GM12878 (cell line): ENCODE measurements at regions not wholly inside any gene's neighbourhood (a gene's known extent, or its start where the extent isn't known, plus 50 kb on each side); places are given as distances from the start of the nearest gene placed in this dataset.

Experiments
- ATAC-seq: fragments of 200-7000 bp; cut with Tn5 transposase; 3 replicates; pipeline ENCODE4 v1.9.1; 2020; ENCODE audit warnings: mild to moderate bottlenecking, moderate library complexity
- BruUV-seq: library from RNA; stranded (reverse); fragments of 400-500 nt; replicated peaks from 2 replicates; lab custom pipeline; 2021; lab: Mats Ljungman, UMichigan
- CTCF ChIA-PET: fragments of 300-600 bp; sonication (Branson Sonifier 250); formaldehyde crosslinking; extraction: SDS; loops from one replicate; lab custom pipeline; 2021; ENCODE audit warnings: inconsistent platforms; lab: Yijun Ruan, JAX
- POLR2A ChIA-PET: fragments of 350-600 bp; formaldehyde crosslinking; extraction: SDS; loops from one replicate; lab custom pipeline; 2021; ENCODE audit warnings: inconsistent platforms; lab: Charles Lee
- RAD21 ChIA-PET: fragments of 300-600 bp; sonication (Branson Sonifier 250); formaldehyde crosslinking; loops from one replicate; lab custom pipeline; 2023; ENCODE audit warnings: antibody characterized with exemption; ENCODE audit not compliant: unreplicated experiment; lab: Charles Lee
- SMC1A ChIA-PET: fragments of 300-600 bp; sonication (Branson Sonifier 250); formaldehyde crosslinking; loops from one replicate; lab custom pipeline; 2023; ENCODE audit not compliant: unreplicated experiment, uncharacterized antibody; lab: Charles Lee
- DNase-seq: peaks from one replicate; pipeline ENCODE4 v3.0.0-alpha.2; 2011; ENCODE audit warnings: low read depth, low spot score
- FAIRE-seq: peaks from 3 replicates; lab custom pipeline; 2011; peaks lifted over from hg19 to GRCh38; lab: Jason Lieb, UNC
- H2AFZ ChIP-seq: 2 replicates; pipeline ENCODE4 v1.6.0; 2011; ENCODE audit warnings: low read depth, low read length, control low read depth; ENCODE audit not compliant: control insufficient read depth
- H3K27ac ChIP-seq: 2 replicates; pipeline ENCODE4 v1.5.1; 2011; ENCODE audit warnings: control low read depth; ENCODE audit not compliant: control insufficient read depth, insufficient read depth
- H3K27me3 ChIP-seq, 2 experiments: replicated peaks in 1 of 2; 2 replicates each; pipeline versions ENCODE4 v1.6.0 to v1.6.1; 2011; ENCODE audit warnings: low read length in 1 of 2; ENCODE audit not compliant: control insufficient read depth in 2 of 2, insufficient read depth in 2 of 2
- H3K36me3 ChIP-seq, 2 experiments: 2 replicates each; pipeline ENCODE4 v1.5.1; 2011; ENCODE audit warnings: low read length in 1 of 2; ENCODE audit not compliant: control insufficient read depth in 2 of 2, insufficient read depth in 2 of 2
- H3K4me1 ChIP-seq: 2 replicates; pipeline ENCODE4 v1.6.1; 2011; ENCODE audit warnings: mild to moderate bottlenecking, low read length, moderate library complexity, mixed read lengths; ENCODE audit not compliant: control insufficient read depth, insufficient read depth
- H3K4me2 ChIP-seq: 2 replicates; pipeline ENCODE4 v1.6.0; 2011; ENCODE audit warnings: control low read depth; ENCODE audit not compliant: control insufficient read depth, insufficient read depth
- H3K4me3 ChIP-seq: fragments of 200-600 bp; sonication (generic); 2 replicates; pipeline ENCODE4 v1.5.1; 2016
- H3K79me2 ChIP-seq: 2 replicates; pipeline ENCODE4 v1.6.0; 2011; ENCODE audit warnings: low read length; ENCODE audit not compliant: control insufficient read depth, insufficient read depth
- H3K9ac ChIP-seq: 2 replicates; pipeline ENCODE4 v1.8.0; 2011; ENCODE audit warnings: low read length, control low read depth, mixed read lengths; ENCODE audit not compliant: control insufficient read depth, insufficient read depth
- H3K9me3 ChIP-seq: replicated peaks from 3 replicates; pipeline ENCODE4 v1.5.1; 2011; ENCODE audit warnings: mild to moderate bottlenecking, low read length; ENCODE audit not compliant: control insufficient read depth, insufficient read depth
- H4K20me1 ChIP-seq: 2 replicates; pipeline ENCODE4 v1.6.0; 2011; ENCODE audit not compliant: control insufficient read depth, insufficient read depth
- BHLHE40 ChIP-seq, 2 experiments: fragments of 450-650 bp in 1 of 2; IDR thresholded peaks; 2 replicates each; pipeline ENCODE4 v1.6.1; 2011 to 2017; ENCODE audit warnings: low read depth in 2 of 2, borderline replicate concordance in 1 of 2, improper control_type of control experiment in 1 of 2, low read length in 1 of 2, mild to moderate bottlenecking in 1 of 2
- WGBS: methylation state at CpG from one replicate; pipeline ENCODE4 v1.1.6; 2016; ENCODE audit warnings: low lambda C conversion rate; ENCODE audit not compliant: insufficient replicate concordance, insufficient coverage; ENCODE audit errors: missing lambda C conversion rate; 5-methylcytosine and 5-hydroxymethylcytosine counted together
- in situ Hi-C: fragments of 300-500 bp; cut with MboI; formaldehyde crosslinking; loops from 9 replicates; pipeline ENCODE4 v1.14.3; 2018; ENCODE audit warnings: mixed read lengths
- intact Hi-C: fragments of 100-400 bp; cut with micrococcal nuclease; formaldehyde crosslinking; loops from one replicate; pipeline ENCODE4 v1.14.2; 2022; ENCODE audit not compliant: unreplicated experiment
- TF ChIP-seq, protein P1 (sequence below), 3 experiments: IDR thresholded peaks in 2 of 3; conservative IDR thresholded peaks in 1 of 3; 2 replicates each; pipeline ENCODE4 v1.5.1; 2011; ENCODE audit warnings: low read depth in 3 of 3, low read length in 3 of 3, mild to moderate bottlenecking in 3 of 3, control low read depth in 2 of 3, moderate library complexity in 2 of 3, inconsistent platforms in 1 of 3, mixed read lengths in 1 of 3; ENCODE audit not compliant: control insufficient read depth in 2 of 3, insufficient read depth in 1 of 3; ENCODE audit errors: extremely low read depth in 1 of 3
- TF ChIP-seq, protein P2 (sequence below): fragments of 450-650 bp; IDR thresholded peaks from 2 replicates; pipeline ENCODE4 v1.6.1; 2017; ENCODE audit warnings: low read depth, mild to moderate bottlenecking, moderate library complexity

DNA sequence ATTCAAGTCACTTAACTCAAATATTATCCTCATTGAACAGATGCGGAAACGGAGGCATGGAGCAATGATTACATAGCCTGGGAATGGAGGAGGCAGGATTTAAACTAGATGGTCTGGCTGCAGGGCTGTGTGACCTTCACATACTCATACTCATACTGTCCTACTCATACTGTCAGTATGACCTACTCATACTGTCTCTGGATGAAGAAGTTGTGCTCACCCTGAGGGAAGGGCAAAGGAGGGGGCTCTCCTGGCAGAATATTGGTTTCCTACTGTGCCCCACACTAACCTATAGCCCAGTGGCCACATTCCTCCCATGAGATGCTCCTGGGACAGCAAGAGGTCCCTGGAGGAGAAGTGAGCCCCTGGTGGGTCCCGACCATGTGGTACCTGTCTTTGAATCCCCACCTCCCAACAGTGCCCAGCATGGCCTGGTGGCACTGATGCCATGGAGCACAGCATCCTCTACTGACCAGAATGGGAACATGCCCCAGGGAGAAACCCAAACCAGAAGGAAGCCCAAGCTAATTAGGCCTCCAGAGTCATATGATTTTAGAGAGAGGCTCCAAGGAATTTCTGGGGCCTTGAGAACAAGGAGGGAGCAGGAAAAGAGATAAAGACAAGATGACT lies 197.3 kb upstream of the SDK2 start:
- intact Hi-C loops: no loop called here

More for the DNA sequence above, 197.3 kb upstream of the SDK2 start:
- no peaks in the 10 kb centered on the region for H3K4me1 ChIP-seq
- CTCF ChIA-PET: interaction anchor here (0.5 kb wide), 1 partner anchor 52 kb away, joined by 3 read pairs; no protein-coding TSS in a partner anchor
- H3K4me3 ChIP-seq: no peak overlapping the region
- in situ Hi-C loops: no loop called here
- H3K9ac ChIP-seq: no peak overlapping the region
- H3K4me2 ChIP-seq: no peak overlapping the region
- POLR2A ChIA-PET: no interaction called here
- FAIRE-seq: no peak
- RAD21 ChIA-PET: no interaction called here
- no peaks in the 10 kb centered on the region for H3K27me3 ChIP-seq
- no peak for ATAC-seq
- DNase-seq: no peak
- H2AFZ ChIP-seq: no peak overlapping the region
- no TSS peak for BruUV-seq
- SMC1A ChIA-PET: no interaction called here
- H3K27ac ChIP-seq: no peak overlapping the region
- H4K20me1 ChIP-seq: no peaks in the 10 kb centered on the region
- WGBS: 18% methylated on average over 3 of the region's 3 CpGs
- H3K79me2 ChIP-seq: no peaks in the 10 kb centered on the region
- H3K9me3 ChIP-seq: peaks cover 2% of the 10 kb centered on the region; the same call in 1 of the 3 replicates
- TF ChIP-seq, protein P1, sequence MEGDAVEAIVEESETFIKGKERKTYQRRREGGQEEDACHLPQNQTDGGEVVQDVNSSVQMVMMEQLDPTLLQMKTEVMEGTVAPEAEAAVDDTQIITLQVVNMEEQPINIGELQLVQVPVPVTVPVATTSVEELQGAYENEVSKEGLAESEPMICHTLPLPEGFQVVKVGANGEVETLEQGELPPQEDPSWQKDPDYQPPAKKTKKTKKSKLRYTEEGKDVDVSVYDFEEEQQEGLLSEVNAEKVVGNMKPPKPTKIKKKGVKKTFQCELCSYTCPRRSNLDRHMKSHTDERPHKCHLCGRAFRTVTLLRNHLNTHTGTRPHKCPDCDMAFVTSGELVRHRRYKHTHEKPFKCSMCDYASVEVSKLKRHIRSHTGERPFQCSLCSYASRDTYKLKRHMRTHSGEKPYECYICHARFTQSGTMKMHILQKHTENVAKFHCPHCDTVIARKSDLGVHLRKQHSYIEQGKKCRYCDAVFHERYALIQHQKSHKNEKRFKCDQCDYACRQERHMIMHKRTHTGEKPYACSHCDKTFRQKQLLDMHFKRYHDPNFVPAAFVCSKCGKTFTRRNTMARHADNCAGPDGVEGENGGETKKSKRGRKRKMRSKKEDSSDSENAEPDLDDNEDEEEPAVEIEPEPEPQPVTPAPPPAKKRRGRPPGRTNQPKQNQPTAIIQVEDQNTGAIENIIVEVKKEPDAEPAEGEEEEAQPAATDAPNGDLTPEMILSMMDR (IDR thresholded peaks at IDR 0.05 in 2 of 3, conservative IDR thresholded peaks at IDR 0.05 in 1 of 3; ENCODE audit: control insufficient read depth in 2 of 3, extremely low read depth in 1 of 3, insufficient read depth in 1 of 3, low read depth in 3 of 3, low read length in 3 of 3): peak; percentile 22 to 29 (median 29); a peak in 4 of 6 replicates
- no peak for TF ChIP-seq BHLHE40 (IDR thresholded peaks at IDR 0.05; ENCODE audit: borderline replicate concordance in 1 of 2, low read depth in 2 of 2, low read length in 1 of 2)
- TF ChIP-seq, protein P2, sequence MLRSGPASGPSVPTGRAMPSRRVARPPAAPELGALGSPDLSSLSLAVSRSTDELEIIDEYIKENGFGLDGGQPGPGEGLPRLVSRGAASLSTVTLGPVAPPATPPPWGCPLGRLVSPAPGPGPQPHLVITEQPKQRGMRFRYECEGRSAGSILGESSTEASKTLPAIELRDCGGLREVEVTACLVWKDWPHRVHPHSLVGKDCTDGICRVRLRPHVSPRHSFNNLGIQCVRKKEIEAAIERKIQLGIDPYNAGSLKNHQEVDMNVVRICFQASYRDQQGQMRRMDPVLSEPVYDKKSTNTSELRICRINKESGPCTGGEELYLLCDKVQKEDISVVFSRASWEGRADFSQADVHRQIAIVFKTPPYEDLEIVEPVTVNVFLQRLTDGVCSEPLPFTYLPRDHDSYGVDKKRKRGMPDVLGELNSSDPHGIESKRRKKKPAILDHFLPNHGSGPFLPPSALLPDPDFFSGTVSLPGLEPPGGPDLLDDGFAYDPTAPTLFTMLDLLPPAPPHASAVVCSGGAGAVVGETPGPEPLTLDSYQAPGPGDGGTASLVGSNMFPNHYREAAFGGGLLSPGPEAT: no peak
- H3K36me3 ChIP-seq: no peaks in the 10 kb centered on the region
